Astrocyte (in vitro differentiated cells and primary cell): ENCODE measurements at regions not wholly inside any gene's neighbourhood (a gene's known extent, or its start where the extent isn't known, plus 50 kb on each side); places are given as distances from the start of the nearest gene placed in this dataset.

Experiments
- DNase-seq: peaks from one replicate; pipeline ENCODE4 v3.0.0-alpha.2; 2010; ENCODE audit warnings: low read depth
- FAIRE-seq: peaks from 2 replicates; lab custom pipeline; 2011; peaks lifted over from hg19 to GRCh38; lab: Jason Lieb, UNC
- H2AFZ ChIP-seq: 2 replicates; pipeline ENCODE4 v1.6.0; 2012; ENCODE audit warnings: low read depth, low read length, inconsistent platforms
- H3K27ac ChIP-seq: 2 replicates; pipeline ENCODE4 v1.5.1; 2011; ENCODE audit warnings: low read depth, low read length, inconsistent platforms
- H3K27me3 ChIP-seq: 2 replicates; pipeline ENCODE4 v1.6.0; 2011; ENCODE audit warnings: low read length, inconsistent platforms; ENCODE audit not compliant: insufficient read depth
- H3K36me3 ChIP-seq: 2 replicates; pipeline ENCODE4 v1.5.1; 2011; ENCODE audit warnings: low read length, inconsistent platforms; ENCODE audit not compliant: insufficient read depth
- H3K4me1 ChIP-seq: 2 replicates; pipeline ENCODE4 v1.5.1; 2011; ENCODE audit warnings: low read length, inconsistent platforms; ENCODE audit not compliant: insufficient read depth
- H3K4me2 ChIP-seq: 2 replicates; pipeline ENCODE4 v1.6.0; 2012; ENCODE audit warnings: low read length, inconsistent platforms
- H3K4me3 ChIP-seq: 2 replicates; pipeline ENCODE4 v1.5.1; 2011; ENCODE audit warnings: low read depth, mild to moderate bottlenecking, low read length, inconsistent platforms; ENCODE audit not compliant: insufficient read depth
- H3K79me2 ChIP-seq: 2 replicates; pipeline ENCODE4 v1.6.0; 2012; ENCODE audit warnings: mild to moderate bottlenecking, low read length, inconsistent platforms; ENCODE audit not compliant: insufficient read depth
- H3K9ac ChIP-seq: 2 replicates; pipeline ENCODE4 v1.6.0; 2012; ENCODE audit warnings: mild to moderate bottlenecking, low read length, inconsistent platforms
- H3K9me3 ChIP-seq: 2 replicates; pipeline ENCODE4 v1.5.1; 2012; ENCODE audit warnings: low read depth, mild to moderate bottlenecking, low read length, inconsistent platforms; ENCODE audit not compliant: insufficient read depth
- H4K20me1 ChIP-seq: 2 replicates; pipeline ENCODE4 v1.6.0; 2012; ENCODE audit warnings: low read length, inconsistent platforms; ENCODE audit not compliant: insufficient read depth
- H3K27ac Mint-ChIP-seq: one replicate; pipeline ENCODE4 v1.8.0; 2021; ENCODE audit warnings: mild to moderate bottlenecking, mixed read lengths; ENCODE audit not compliant: unreplicated experiment
- H3K27me3 Mint-ChIP-seq: one replicate; pipeline ENCODE4 v1.8.0; 2021; ENCODE audit warnings: low read depth, mixed read lengths; ENCODE audit not compliant: unreplicated experiment
- H3K36me3 Mint-ChIP-seq: one replicate; pipeline ENCODE4 v1.8.0; 2021; ENCODE audit warnings: low read depth, mixed read lengths; ENCODE audit not compliant: unreplicated experiment
- H3K4me1 Mint-ChIP-seq: one replicate; pipeline ENCODE4 v1.8.0; 2021; ENCODE audit warnings: low read depth, mixed read lengths; ENCODE audit not compliant: unreplicated experiment
- H3K4me3 Mint-ChIP-seq: one replicate; pipeline ENCODE4 v1.8.0; 2021; ENCODE audit warnings: mild to moderate bottlenecking, moderate library complexity, mixed read lengths; ENCODE audit not compliant: unreplicated experiment
- H3K9me3 Mint-ChIP-seq: one replicate; pipeline ENCODE4 v1.8.0; 2021; ENCODE audit warnings: mild to moderate bottlenecking, mixed read lengths; ENCODE audit not compliant: unreplicated experiment
- CTCF ChIP-seq: IDR thresholded peaks from 2 replicates; pipeline ENCODE4 v1.5.1; 2011; ENCODE audit warnings: low read depth, mild to moderate bottlenecking, inconsistent platforms, low read length, moderate library complexity; ENCODE audit not compliant: insufficient read depth
- EZH2 ChIP-seq: IDR thresholded peaks from 2 replicates; pipeline ENCODE4 v1.6.1; 2012; ENCODE audit warnings: mild to moderate bottlenecking, low read length, inconsistent platforms; ENCODE audit not compliant: insufficient read depth

GRCh38 chr13:34628209-34628682, 313.8 kb upstream of the NBEA start:
- H3K36me3 Mint-ChIP-seq, result no peaks in the 10 kb centered on the region
- H3K27ac Mint-ChIP-seq, result no peak overlapping the region

GRCh38 chr13:34634448-34634847, 307.6 kb upstream of the NBEA start:
- no peak for FAIRE-seq
- no peaks in the 10 kb centered on the region for H3K4me1 ChIP-seq
- no peaks in the 10 kb centered on the region for H3K9me3 Mint-ChIP-seq

More at GRCh38 chr13:34628209-34628682, 313.8 kb upstream of the NBEA start:
- DNase-seq (no peak), FAIRE-seq (no peak)
- Histone ChIP-seq H3K27ac (no peak overlapping the region), H4K20me1 (no peaks in the 10 kb centered on the region), H3K4me3 (no peak overlapping the region), H3K79me2 (no peaks in the 10 kb centered on the region), H3K36me3 (no peaks in the 10 kb centered on the region), H3K9ac (no peak overlapping the region), H3K4me2 (no peak overlapping the region), H3K27me3 (no peaks in the 10 kb centered on the region), H3K9me3 (no peaks in the 10 kb centered on the region), H3K4me1 (no peaks in the 10 kb centered on the region), H2AFZ (no peak overlapping the region)
- H3K9me3 Mint-ChIP-seq, result no peaks in the 10 kb centered on the region
- H3K4me1 Mint-ChIP-seq, result no peaks in the 10 kb centered on the region
- no peak for TF ChIP-seq CTCF
- no peak for TF ChIP-seq EZH2
- peaks cover 4% of the 10 kb centered on the region for H3K27me3 Mint-ChIP-seq
- H3K4me3 Mint-ChIP-seq, result no peak overlapping the region

More at GRCh38 chr13:34634448-34634847, 307.6 kb upstream of the NBEA start:
- no peaks in the 10 kb centered on the region for H3K9me3 ChIP-seq
- TF ChIP-seq EZH2, result no peak
- no peak for TF ChIP-seq CTCF
- no peak for DNase-seq
- no peak overlapping the region for H2AFZ ChIP-seq
- no peak overlapping the region for H3K9ac ChIP-seq
- no peak overlapping the region for H3K4me3 ChIP-seq
- H3K79me2 ChIP-seq, result no peaks in the 10 kb centered on the region
- H3K36me3 Mint-ChIP-seq, result no peaks in the 10 kb centered on the region
- no peak overlapping the region for H3K27ac Mint-ChIP-seq
- H3K36me3 ChIP-seq, result no peaks in the 10 kb centered on the region
- no peak overlapping the region for H3K4me3 Mint-ChIP-seq
- peaks cover 4% of the 10 kb centered on the region for H3K27me3 Mint-ChIP-seq
- no peaks in the 10 kb centered on the region for H3K4me1 Mint-ChIP-seq
- no peaks in the 10 kb centered on the region for H3K27me3 ChIP-seq
- H3K4me2 ChIP-seq, result no peak overlapping the region
- no peak overlapping the region for H3K27ac ChIP-seq
- H4K20me1 ChIP-seq, result no peaks in the 10 kb centered on the region
